HG02938 (cell line): ENCODE measurements at regions not wholly inside any gene's neighbourhood (a gene's known extent, or its start where the extent isn't known, plus 50 kb on each side); places are given as distances from the start of the nearest gene placed in this dataset.
"Not testable (repeated sequence)": the region's sequence is repeated elsewhere in the genome, so short reads cannot be mapped to it uniquely, and the experiment has no call there.

Experiments
- ATAC-seq: cut with Tn5 transposase; IDR thresholded peaks from one replicate; pipeline ENCODE4 v1.9.1; 2021; ENCODE audit warnings: mild to moderate bottlenecking, moderate library complexity; ENCODE audit not compliant: unreplicated experiment

DNA sequence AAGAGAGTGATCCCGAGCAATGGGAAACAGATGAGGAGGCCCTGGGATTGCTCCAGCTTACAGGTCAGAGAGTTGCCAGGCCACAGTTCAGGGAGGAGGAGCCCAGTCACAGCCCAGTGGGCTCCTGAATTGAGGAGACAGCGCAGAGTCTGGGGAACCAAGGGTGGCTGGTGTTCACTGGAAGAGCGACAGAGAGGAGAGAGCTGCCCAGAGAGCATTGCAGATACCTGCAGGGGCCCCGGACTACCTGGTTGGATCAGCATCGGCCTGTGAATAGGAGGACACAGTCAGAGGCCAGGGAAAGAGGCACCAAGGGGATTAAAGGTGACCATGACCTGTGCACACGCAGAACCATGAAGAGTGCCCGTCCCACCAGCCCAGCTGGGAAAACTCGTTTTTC is 648.6 kb downstream of the TBC1D22A start:
- no peak for ATAC-seq

DNA sequence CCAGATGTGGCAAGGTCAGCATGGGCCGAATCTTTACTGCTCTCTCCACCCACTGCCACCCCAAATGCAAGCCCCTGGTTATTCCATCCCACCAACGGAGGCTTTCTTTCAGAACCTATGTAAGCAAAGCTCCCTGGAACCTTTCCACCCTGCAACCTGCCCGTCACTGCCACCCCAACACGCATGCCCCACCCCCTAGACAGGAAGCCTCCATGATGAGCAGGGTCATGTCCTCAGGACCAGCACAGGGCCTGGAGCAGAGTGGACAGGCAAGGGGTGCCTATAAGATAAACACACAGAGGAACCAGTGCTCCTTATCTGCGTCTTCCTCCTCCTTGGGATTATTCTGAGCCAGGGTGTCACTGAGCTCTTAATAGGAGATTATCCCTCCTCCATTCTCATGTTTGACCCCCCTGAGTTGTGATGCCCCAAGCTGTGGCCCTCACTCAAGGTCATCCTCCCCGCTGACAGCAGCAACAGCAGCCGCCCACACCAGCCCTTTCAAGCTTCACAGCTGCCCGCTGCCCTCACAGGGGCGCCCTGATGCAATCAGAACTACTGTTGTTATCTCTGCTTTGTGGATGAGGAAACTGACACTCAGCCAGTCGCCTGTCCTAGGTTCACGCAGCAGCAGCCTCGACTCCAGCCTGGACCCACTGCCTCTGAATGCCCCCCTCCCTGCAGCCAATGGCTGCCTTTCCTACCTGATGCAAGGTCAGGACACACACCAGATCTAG is 647.3 kb downstream of the TBC1D22A start:
- no peak for ATAC-seq

DNA sequence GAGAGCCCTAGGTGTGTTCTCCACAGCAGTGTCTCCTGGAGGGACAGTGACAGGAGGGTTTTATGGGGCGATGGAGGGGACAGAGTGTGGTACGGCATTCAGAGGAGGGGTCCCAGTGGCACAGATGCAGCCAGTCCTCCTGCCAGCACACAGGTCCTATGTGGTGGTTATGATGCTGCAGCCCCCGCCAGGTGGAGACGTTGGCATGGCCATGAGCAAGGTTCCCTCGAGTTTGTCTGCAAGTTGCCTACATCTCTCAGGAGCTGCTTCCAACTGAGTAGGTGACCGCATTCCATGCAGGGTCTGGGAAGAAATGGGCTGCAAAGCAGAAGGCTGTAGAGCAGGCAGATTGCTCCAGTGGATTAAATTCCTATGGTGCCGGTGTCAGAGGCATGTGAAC is 646.0 kb downstream of the TBC1D22A start:
- ATAC-seq = no peak

DNA sequence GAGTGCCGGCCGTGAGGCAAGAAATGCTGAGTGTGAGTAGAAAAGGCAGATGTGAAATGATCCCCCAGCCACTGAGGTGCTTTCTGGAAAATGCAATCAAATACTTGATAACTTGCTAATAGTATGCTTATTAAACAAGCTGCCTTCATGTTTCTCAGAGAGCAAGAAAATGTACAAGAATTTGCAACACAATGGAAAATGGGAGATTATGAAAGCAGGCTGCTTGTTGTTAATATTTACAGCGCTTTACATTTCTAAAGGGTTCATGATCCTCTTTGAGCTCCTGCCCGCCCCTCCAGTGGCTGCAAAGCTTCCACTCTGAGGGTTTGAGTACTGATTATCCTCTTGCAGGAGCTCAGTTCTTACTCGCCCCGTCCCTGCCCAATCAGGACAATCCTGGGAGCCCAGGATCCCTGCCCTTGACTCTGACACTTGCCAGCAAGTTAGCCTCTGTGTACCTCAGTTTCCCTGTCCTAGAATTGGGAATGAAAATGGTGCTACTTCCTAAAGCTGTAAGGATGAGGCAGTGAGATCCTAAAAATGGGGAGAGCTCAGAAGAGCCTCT is 645.1 kb downstream of the TBC1D22A start:
- ATAC-seq = no peak

DNA sequence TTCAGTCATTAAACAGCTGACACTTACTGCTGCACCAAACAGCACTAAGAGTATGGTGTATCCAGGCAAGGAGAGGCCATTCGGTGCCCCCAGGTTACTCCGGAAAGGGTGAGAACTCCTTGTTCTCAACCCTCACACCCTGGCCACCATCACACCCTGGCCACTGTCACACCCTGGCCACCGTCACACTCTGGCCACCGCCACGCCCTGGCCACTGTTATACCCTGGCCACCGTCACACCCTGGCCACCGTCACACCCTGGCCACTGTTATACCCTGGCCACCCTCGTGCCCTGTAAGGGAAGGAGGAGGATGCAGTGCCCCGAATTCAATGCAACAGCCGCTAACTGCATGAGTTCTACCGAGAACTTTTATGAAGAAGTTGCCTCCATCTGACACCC is 644.4 kb downstream of the TBC1D22A start:
- ATAC-seq = no peak

DNA sequence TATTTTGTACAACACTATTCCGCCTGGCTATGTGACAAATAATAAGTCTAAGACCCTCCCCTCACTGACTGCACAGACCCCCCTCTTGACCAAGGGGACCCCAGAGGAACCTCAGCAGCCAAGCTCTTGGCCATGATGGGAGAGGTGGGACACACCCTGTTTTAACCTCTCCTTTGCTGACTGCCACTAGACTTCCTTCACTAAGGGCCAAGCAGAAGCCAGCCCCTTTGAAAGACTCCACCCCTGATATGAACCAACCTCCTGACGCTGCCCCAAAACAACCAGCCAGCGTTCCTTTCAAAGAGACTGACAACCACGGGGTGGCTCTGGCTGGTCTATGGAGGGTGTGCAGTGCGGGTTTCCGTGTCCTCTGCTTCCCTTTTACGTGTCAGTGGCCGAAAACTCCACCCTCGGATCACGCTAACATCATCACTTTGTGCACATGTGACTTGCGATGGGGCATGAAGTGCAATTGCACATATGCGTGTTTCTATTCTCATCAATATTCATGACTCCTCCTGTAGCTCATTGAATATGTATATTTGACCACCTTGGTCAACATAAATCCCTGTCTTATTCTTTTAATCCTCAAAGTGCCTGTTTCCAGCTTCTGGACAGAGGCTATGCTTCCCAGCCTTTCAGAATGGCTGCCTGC is 643.9 kb downstream of the TBC1D22A start:
- no peak for ATAC-seq

DNA sequence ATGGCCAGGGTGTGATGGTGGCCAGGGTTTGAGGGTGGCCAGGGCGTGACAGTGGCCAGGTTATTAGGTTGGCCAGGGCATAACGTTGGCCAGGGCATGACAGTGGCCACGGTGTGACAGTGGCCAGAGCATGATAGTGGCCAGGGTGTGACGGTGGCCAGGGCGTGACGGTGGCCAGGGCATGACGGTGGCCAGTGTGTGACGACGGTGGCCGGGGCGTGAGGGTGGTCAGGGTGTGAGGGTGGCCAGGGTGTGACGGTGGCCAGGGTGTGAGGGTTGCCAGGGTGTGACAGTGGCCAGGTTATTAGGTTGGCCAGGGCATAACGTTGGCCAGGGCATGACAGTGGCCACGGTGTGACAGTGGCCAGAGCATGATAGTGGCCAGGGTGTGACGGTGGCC is 642.8 kb downstream of the TBC1D22A start:
- not testable (repeated sequence) for ATAC-seq

DNA sequence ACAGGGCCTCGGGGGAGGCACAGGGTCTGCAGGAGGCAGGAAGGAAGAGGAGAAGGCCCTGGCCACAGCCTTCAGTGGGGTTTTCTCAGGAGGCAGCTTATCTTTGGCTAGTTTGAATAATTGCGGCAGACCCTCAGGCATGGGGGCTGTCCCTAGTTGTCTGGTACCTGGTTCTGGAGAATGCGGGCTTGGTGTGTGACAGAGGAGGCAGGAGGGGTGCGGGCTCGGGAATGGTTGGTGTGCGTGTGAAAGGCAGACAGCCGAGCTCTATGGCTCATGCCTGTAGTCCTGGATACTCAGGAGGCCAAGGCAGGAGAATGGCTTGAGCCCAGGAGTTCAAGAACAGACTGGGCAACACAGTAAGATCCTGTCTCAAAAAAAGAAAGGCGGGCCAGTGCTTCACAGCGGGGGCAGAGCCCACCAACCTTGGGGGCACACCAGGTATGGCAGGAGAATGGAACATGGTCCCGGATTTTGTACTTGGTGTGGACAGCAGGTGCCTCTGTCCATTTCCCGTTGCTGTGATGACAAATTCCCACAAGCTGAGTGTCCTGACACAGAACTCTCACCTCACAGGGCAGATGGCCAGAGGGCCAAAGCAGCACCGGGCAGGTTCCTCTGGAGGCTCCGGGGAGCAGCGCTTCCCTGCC is 640.6 kb downstream of the TBC1D22A start:
- no peak for ATAC-seq

DNA sequence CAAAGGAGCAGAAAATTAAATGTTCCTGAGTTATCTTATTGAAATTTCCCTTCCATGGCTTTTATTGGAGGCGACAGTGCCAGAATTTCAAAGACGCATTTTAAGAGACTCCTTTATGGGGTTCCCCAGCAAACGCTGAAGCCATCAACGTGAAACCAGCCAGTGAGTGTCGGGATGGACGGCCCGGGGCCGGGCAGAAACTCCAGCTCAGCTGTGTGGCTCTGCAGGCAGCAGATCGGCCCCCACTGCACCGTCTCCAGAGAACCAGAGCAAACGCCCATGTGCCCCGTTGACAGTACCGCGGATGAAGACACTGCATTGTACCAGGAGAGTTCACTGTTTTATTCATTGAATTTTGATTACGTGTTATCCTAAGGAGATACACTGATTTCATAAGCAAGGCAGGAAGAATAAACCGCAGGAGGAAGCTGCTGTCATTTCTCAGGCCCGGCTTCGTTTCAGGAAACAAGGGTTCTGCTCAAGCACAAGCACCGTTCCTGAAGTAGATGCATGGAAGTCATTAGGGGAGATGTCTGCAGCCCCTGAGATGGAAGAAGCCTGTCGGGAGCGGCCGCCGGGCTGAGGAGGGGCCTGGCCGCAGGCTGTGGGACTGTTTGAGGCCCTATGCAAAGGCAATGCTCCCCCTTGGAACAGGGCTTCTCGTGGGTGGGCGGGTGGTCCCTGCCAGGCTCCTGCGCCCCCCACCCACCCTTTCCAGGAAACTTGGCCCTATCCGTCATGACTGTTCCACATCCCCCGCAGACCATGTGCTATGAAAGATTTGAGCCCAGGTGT is 639.7 kb downstream of the TBC1D22A start:
- no peak for ATAC-seq

DNA sequence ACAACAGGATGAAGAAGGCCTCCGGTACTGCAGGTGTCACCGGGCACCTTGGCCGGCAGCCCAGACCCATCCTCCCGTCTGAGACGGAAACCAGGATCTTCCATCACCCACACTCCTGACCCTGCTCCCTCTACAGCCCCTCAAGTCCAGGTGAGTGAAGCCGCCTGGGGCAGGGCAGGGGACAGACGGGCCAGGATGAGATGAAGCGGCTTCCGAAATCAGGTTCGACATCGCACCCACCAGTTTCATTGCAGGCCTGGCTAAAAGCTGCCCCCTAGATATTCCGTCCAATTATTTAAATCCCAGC is 639.1 kb downstream of the TBC1D22A start:
- no peak for ATAC-seq

DNA sequence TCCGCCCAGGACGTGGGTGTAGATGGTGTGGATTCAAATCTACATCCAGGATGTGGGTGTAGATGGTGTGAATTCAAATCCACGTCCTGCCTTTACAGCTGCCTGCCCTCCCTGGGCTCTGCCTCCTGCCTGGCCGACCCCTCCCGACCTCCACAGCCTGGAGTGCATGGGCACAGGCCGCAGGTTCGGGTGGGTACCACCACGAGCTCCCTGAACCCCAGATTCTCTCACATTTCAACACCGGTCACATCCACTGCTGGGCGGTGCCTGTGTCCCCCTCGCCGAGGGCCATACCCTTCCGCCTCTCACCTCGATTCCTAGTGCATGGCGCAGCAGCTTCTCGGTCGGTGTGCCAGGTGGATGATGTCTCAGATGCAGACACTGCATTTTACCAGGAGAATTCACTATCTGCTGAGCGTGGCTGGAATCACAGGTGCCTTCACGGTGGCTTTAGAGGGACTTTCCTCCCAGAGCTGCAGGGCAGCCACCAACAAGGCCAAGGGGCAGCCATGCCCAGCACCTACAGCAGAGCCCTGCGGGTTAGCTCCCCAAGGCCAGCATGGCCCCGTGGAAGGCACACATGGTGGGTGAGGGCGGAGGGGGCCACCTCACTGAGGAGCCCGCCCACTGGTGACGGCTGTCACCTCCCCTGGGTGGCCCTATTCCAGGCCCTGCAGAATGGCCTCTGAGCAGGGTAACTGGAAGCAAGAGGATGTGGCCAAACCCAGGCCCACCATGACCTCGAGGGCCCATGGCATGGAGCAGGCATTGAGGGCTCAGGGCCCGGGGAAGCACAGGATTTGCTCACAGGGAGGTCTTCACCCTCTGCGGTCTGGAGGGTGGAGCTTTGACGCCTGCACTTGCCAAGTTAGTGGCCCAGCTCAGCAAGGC is 638.5 kb downstream of the TBC1D22A start:
- ATAC-seq = no peak

DNA sequence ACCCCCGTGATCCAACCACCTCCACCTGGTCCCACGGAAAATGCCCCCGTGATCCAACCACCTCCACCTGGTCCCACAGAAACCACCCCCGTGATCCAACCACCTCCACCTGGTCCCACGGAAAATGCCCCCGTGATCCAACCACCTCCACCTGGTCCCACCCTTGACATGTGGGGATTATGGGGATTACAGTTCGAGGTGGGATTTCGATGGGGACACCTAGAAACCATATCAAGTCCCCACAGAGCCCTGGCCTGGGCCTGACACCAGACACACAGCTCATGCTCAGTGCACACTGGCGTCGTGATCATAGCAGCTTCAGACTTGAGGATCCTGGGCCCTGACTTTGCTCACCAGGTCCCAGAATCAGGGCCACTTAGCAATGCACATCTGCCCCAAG is 637.7 kb downstream of the TBC1D22A start:
- ATAC-seq = not testable (repeated sequence)

DNA sequence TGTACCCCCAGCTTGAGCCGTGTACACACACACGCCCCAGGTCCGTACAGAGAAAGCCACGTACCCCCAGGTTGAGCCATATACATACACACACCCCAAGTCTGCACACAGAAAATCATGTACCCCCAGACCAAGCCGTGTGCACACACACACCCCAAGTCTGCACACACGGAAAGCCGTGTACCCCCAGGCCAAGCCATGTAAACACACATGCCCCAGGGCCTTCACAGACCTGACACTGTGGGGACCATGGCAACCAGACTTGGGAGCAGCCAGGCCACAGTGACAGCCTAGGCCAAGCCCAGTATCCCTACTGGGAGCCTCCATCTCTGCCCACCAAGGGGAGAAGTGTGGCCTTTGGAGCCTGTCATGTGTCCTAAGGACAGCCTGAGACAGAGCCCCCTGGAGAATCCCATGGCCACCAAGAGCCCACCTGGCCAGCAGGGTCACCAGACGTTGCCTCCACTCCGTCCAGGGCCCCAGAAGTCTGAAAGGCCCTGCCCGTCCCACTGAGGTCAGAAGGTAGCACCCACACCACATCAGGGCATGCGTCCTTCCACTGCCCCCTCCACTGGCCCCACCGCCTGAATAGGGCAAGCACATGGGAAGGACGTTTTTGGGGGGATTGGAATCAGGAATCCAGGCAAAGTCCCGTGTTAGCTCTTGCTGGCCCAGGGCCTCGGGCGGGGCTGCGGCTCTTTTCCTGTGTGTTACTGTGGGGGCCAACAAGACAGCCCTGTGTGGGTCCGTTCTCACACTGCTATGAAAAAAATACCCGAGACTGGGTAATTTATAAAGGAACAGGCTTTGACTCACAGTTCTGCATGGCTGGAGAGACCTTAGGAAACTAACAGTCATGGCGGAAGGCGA is 636.7 kb downstream of the TBC1D22A start:
- no peak for ATAC-seq

DNA sequence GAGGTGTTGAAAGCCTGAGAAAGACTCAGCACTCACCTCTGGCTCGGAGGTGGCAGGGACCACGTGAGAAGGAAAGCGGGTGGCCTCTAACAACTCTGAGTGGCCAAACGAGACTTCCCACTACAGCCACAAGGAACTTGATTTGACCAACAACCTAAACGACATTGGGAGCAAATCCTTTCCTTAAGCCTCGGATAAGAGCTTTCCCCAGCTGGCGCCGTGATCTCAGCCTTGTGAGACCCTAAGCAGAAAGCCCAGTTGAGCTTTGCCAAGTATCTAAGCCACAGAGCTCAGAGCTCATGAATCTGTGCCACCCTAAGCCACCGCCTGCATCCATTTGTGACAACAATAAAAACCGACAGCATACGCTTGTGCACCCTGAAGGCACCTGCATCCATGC is 636.0 kb downstream of the TBC1D22A start:
- ATAC-seq = no peak

DNA sequence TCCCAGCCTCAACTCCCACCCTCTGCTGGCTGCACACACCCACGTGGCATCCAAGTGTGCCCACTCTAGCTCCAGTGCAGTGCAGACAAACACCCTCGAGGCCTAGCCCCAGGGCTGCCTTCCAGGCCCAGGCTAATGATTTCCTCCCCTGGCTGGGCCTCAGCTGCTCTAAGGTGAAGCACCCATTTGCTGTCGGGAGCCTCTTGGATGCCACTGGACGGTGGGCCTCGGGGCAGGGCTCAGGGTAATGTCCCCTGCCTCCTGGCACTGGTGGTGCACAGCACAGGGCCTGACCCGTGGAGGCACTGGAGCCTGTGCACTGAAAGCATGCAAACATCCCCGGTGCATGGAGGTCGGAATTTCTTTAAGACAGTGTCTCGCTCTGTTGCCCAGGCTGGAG is 635.2 kb downstream of the TBC1D22A start:
- ATAC-seq = no peak

DNA sequence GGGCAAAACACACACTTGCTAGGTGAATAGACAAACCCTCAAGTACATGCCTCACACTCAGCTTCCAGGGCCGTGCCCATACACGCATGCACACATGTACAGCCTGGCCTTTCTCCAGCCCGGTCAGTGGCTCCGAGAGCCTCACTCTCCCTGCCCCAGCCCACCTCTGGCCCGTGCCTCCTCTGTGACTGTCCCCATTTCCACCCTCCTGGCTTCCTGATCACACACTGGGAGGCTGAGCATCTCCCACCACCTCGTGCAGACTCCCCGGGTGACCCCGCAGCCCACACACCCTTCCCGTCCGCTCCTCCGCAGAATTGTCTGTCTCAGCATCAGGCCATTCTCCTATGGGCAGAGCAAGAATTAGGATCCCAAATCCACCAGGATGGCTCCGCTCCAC is 634.1 kb downstream of the TBC1D22A start:
- no peak for ATAC-seq

DNA sequence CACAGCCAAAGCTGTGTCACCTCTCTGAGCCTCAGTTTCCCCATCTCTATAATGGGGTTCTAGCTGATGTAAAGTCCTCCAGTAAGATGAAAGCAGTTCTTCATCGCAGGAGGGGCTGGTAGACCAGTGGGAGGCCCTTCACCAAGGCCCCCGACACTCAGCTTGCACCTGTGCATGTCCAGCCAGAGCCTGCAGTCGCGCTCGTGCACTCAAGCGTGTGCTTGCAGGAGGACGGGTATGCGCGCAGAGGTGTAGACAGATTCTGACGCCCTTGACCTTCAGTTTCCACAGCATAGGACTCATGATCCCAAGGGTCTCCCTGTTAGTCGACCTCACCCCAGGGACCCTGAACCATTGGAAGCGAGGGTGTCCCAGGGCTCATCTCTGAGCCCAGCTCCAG is 633.7 kb downstream of the TBC1D22A start:
- no peak for ATAC-seq

DNA sequence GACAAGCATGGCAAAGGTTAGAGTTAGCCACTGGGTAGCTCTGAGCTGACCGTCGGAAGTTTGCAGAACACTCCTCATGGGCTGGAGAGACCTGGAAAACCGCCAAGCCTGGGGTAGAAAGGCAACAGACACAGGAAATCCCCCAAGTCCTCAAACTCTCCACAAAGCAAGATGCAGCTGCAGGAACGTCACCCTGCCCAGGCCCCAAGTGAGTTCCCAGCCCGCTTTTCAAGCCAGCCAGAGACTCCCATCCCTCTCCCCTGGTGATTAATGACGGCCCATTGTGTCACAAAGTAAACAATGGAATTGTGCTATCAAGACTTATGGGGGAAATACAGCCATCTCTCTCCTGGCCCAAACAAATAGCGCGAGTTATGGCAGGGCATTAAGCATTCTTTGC is 633.0 kb downstream of the TBC1D22A start:
- ATAC-seq = no peak
